ENCODE measurements at regions not wholly inside any gene's neighbourhood (a gene's known extent, or its start where the extent isn't known, plus 50 kb on each side); places are given as distances from the start of the nearest gene placed in this dataset.

DNA sequence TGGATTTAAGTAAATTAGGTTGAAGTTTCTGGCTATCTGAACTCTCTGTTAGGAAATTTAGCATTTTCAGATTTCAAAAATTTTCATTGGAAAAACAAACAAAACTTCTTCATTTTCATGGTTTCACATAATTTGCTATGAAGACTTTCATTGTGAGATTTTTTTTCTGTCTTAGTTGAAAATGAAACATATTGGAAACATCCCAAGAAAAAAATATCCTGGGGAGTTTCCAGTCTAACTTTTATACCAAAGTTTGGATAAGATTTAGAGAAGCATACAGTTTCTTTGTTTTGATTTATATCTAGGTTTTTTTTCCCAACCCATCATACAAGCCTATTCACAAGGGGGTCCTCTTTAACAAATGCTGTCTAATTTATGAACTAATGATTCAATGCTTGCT is 300.5 kb upstream of the SEMA3A start:
- TF ChIP-seq EZH2phosphoT487 (IDR thresholded peaks at IDR 0.05) (no peak), EZH2 (IDR thresholded peaks at IDR 0.05) (no peak)

All from neural progenitor cell (in vitro differentiated cells).